Lower leg skin (tissue), 3 donors: ENCODE measurements at regions not wholly inside any gene's neighbourhood (a gene's known extent, or its start where the extent isn't known, plus 50 kb on each side); places are given as distances from the start of the nearest gene placed in this dataset.

ENCODE experiments used
- CTCF ChIP-seq, 3 donors: fragments of 450-650 bp; IDR thresholded peaks; one replicate each; pipeline ENCODE4 v1.5.1; 2016; ENCODE audit warnings: antibody characterized with exemption in 3 of 3, mild to moderate bottlenecking in 3 of 3, moderate library complexity in 2 of 3
- POLR2A ChIP-seq, 2 donors: fragments of 450-650 bp; IDR thresholded peaks; one replicate each; pipeline ENCODE4 v1.6.1; 2016 to 2017; ENCODE audit warnings: antibody characterized with exemption in 2 of 2, mild to moderate bottlenecking in 1 of 2, moderate library complexity in 1 of 2

DNA sequence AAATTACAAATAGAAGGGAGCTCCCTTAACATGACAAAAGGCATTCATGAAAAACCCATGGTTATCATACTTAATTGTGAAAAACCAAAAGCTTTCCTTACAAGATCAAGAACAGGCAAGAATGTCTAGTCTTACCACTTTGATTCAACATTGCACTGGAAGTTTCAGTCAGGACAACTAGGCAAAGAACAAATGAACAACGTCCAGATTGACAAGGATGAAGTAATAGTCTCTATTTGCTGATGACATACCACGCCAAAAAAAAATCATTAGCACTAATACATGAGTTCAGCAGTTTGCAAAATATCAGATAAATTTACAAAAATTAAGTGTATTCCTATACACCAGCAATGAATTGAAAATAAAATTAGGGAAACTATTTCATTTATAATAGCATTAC is 200.2 kb downstream of the TOX3 start:
- TF ChIP-seq CTCF (IDR thresholded peaks at IDR 0.05) (no peak), POLR2A (IDR thresholded peaks at IDR 0.05) (no peak)
